Thoracic aorta (tissue), 2 donors: ENCODE measurements at regions not wholly inside any gene's neighbourhood (a gene's known extent, or its start where the extent isn't known, plus 50 kb on each side); places are given as distances from the start of the nearest gene placed in this dataset.

ENCODE experiments used
- ATAC-seq: fragments of 150-250 bp; one replicate; pipeline ENCODE4 v1.8.0; 2017; ENCODE audit warnings: low read depth; ENCODE audit not compliant: insufficient number of reproducible peaks, low FRiP score
- DNase-seq: peaks from one replicate; pipeline ENCODE4 v3.0.0-alpha.2; 2020; ENCODE audit warnings: low spot score
- H3K27ac ChIP-seq, 2 donors: fragments of 200-600 bp; sonication (generic); 1 replicate in 1 of 2; 2 replicates in 1 of 2; pipeline ENCODE4 v1.5.1; 2016; ENCODE audit warnings: mild to moderate bottlenecking in 2 of 2, moderate library complexity in 2 of 2
- H3K27me3 ChIP-seq: fragments of 200-600 bp; sonication (generic); replicated peaks from 2 replicates; pipeline ENCODE4 v1.6.0; 2016; ENCODE audit warnings: mild to moderate bottlenecking; ENCODE audit not compliant: insufficient read depth
- H3K36me3 ChIP-seq: fragments of 200-600 bp; sonication (generic); one replicate; pipeline ENCODE4 v1.5.1; 2016
- H3K4me1 ChIP-seq, 2 donors: fragments of 200-600 bp; sonication (generic); 1 replicate in 1 of 2; 2 replicates in 1 of 2; pipeline versions ENCODE4 v1.5.1 to v1.6.0; 2016; ENCODE audit warnings: low read depth in 2 of 2, mild to moderate bottlenecking in 1 of 2; ENCODE audit not compliant: control insufficient read depth in 1 of 2
- H3K4me3 ChIP-seq: fragments of 200-600 bp; sonication (generic); 2 replicates; pipeline ENCODE4 v1.5.1; 2016; ENCODE audit warnings: mild to moderate bottlenecking
- H3K9me3 ChIP-seq: fragments of 200-600 bp; sonication (generic); 2 replicates; pipeline ENCODE4 v1.5.1; 2016
- TF ChIP-seq, protein P1 (sequence below): fragments of 200-600 bp; sonication (generic); IDR thresholded peaks from one replicate; pipeline ENCODE4 v1.5.1; 2019; ENCODE audit warnings: antibody characterized with exemption

DNA sequence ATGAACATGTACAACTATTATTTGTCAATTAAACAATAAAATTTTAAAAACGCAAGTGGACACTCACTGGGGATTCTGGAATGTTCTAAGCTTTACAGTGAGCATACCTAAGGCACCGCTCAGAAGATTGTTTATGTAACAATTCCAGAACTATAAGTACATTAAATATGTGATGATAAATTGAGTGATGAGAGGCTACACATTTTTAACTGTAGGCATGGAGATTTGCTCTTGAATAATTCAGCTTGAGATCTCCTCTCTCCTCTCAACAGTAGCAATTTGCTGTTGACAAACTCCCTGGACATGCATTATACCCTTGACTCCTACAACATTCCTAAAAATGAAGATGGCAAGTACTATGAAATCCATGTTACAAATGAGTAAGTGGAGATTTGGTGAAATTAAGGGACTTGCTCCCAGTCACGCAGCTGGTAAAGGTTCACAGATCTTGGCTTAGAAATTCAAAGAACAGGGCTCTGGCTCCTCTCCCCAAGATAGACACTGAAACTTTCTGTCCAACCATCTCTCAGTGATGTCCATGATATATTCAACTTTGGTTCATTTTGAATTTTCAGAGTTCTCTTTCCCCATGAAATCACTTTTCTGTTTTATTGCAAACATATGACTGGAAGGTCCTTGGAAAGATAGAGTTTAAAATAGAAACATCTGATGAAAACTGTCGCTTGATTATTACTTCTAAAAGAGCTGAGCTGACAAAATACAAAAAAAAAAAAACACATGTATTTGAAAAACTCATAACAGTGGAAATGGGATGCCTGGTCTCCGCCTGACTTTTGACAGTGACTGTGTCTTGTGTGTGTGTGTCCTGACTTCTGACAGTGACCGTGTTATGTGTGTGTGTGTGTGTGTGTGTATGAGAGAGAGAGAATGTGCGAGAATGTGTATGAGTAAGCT lies 488.3 kb downstream of the TNS3 start:
- Histone ChIP-seq H3K36me3 (no peaks in the 10 kb centered on the region), H3K9me3 (no peaks in the 10 kb centered on the region), H3K27me3 (no peaks in the 10 kb centered on the region), H3K4me1 (peaks cover 2% of the 10 kb centered on the region in 2 donors), H3K4me3 (no peak overlapping the region), H3K27ac (no peak overlapping the region)
- no peak for DNase-seq
- TF ChIP-seq, protein P1, sequence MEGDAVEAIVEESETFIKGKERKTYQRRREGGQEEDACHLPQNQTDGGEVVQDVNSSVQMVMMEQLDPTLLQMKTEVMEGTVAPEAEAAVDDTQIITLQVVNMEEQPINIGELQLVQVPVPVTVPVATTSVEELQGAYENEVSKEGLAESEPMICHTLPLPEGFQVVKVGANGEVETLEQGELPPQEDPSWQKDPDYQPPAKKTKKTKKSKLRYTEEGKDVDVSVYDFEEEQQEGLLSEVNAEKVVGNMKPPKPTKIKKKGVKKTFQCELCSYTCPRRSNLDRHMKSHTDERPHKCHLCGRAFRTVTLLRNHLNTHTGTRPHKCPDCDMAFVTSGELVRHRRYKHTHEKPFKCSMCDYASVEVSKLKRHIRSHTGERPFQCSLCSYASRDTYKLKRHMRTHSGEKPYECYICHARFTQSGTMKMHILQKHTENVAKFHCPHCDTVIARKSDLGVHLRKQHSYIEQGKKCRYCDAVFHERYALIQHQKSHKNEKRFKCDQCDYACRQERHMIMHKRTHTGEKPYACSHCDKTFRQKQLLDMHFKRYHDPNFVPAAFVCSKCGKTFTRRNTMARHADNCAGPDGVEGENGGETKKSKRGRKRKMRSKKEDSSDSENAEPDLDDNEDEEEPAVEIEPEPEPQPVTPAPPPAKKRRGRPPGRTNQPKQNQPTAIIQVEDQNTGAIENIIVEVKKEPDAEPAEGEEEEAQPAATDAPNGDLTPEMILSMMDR: no peak
- no peak for ATAC-seq

DNA sequence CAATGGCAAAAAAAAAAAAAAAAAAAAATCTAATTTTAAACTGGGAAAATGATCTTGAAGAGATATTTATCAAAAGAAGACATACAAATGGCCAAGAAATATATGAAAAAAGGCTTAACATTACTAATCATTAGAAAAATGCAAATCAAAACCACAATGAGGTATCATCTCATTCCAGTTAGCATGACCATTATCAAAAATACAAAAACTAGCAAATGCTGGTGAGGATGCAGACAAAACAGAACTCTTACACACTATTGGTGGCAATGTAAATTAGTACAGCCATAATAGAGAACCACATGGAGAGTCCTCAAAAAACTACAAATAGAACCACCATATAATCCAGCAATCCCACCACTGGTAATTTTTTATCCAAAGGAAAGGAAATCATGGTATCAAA lies 489.6 kb downstream of the TNS3 start:
- TF ChIP-seq, protein P1: no peak
- no peaks in the 10 kb centered on the region for H3K27me3 ChIP-seq
- no peak for DNase-seq
- no peaks in the 10 kb centered on the region for H3K36me3 ChIP-seq
- no peak overlapping the region for H3K27ac ChIP-seq
- H3K9me3 ChIP-seq: no peaks in the 10 kb centered on the region
- H3K4me1 ChIP-seq: peaks cover 3 to 8% of the 10 kb centered on the region in 2 donors
- no peak for ATAC-seq
- no peak overlapping the region for H3K4me3 ChIP-seq

DNA sequence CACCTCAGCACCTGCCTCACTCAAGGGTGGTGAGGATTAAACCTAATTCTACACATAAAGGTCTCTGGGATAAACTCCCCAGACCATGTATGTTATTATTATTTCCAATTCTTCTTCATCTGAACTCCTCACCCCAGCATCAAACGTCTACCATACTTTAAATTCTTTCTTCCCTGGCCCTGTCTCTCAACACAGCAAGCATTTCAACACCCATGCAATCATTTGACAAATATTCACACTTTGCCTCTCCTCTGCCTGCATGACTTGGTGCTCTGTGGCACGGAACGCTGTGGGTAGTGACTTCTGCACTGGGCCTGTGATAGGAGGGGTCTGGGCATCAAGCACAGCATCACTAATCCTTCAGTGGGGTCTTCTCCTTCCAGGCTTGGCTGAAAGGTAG lies 490.8 kb downstream of the TNS3 start:
- no peak overlapping the region for H3K4me3 ChIP-seq
- ATAC-seq (no peak), DNase-seq (no peak)
- no peak overlapping the region for H3K27ac ChIP-seq
- no peaks in the 10 kb centered on the region for H3K9me3 ChIP-seq
- peaks cover 3 to 8% of the 10 kb centered on the region in 2 donors for H3K4me1 ChIP-seq
- TF ChIP-seq, protein P1: no peak
- H3K27me3 ChIP-seq: no peaks in the 10 kb centered on the region
- H3K36me3 ChIP-seq: no peaks in the 10 kb centered on the region

DNA sequence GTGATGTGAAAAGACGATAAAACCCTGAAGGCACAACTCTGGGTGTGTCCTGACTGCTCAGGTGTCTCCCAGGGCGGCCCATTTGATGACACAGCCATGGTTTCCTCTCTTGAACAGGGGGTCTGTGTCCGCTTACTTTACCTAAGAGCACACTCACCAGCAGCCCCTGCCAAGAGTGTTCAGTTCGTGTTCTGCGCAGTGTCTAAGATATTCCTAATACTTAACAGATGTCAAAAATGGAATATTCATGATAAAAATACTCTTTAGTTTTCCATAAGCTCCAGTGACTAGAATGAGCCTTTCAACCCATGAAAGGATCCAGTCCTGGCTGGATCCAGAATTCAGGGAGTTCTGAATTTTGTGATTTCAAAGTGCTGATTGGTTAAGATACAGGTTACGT lies 492.4 kb downstream of the TNS3 start:
- TF ChIP-seq, protein P1: no peak
- no peak for ATAC-seq

DNA sequence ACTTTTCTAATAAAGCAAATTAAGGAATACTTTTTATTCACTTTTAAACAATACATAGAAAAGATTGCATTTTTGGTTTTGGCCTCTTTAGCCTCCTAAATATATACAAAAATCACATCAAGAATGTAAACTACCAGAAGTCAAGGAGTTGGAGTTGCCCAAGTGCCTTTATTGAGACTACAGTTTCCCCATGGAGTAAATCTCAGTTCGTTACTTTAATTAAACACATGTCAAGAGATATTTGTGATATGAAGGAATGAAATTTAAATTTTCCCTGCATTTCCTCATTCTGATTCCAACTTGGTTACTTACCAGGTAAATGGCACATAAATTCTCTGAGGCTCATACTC lies 492.9 kb downstream of the TNS3 start:
- TF ChIP-seq, protein P1: no peak
- Histone ChIP-seq H3K4me1 (peaks cover 3 to 8% of the 10 kb centered on the region in 2 donors), H3K9me3 (no peaks in the 10 kb centered on the region), H3K36me3 (no peaks in the 10 kb centered on the region), H3K4me3 (no peak overlapping the region), H3K27ac (no peak overlapping the region), H3K27me3 (no peaks in the 10 kb centered on the region)
- DNase-seq (no peak), ATAC-seq (no peak)

More for the DNA sequence above, 492.4 kb downstream of the TNS3 start:
- H3K27ac ChIP-seq: no peak overlapping the region
- no peak overlapping the region for H3K4me3 ChIP-seq
- peaks cover 3 to 8% of the 10 kb centered on the region in 2 donors for H3K4me1 ChIP-seq
- H3K36me3 ChIP-seq: no peaks in the 10 kb centered on the region
- no peak for DNase-seq
- no peaks in the 10 kb centered on the region for H3K9me3 ChIP-seq
- no peaks in the 10 kb centered on the region for H3K27me3 ChIP-seq
